Thyroid gland (tissue), 4 donors: ENCODE measurements at regions not wholly inside any gene's neighbourhood (a gene's known extent, or its start where the extent isn't known, plus 50 kb on each side); places are given as distances from the start of the nearest gene placed in this dataset.

Experiments used
- DNase-seq, 2 donors: peaks; one replicate each; pipeline ENCODE4 v3.0.0-alpha.2; 2019
- H3K27ac ChIP-seq, 3 donors: fragments of 200-600 bp; sonication (generic); 1 replicate in 2 of 3; 2 replicates in 1 of 3; pipeline ENCODE4 v1.5.1; 2016 to 2019; ENCODE audit warnings: mild to moderate bottlenecking in 1 of 3, moderate library complexity in 1 of 3
- H3K27me3 ChIP-seq: fragments of 200-600 bp; sonication (generic); one replicate; pipeline ENCODE4 v1.5.1; 2019
- H3K36me3 ChIP-seq, 2 donors: fragments of 200-600 bp; sonication (generic); one replicate each; pipeline ENCODE4 v1.5.1; 2016 to 2019
- H3K4me1 ChIP-seq, 2 donors: fragments of 200-600 bp; sonication (generic); one replicate each; pipeline ENCODE4 v1.5.1; 2017 to 2019
- H3K4me3 ChIP-seq, 3 donors: fragments of 200-600 bp; sonication (generic); replicated peaks in 1 of 3; 1 replicate in 2 of 3; 2 replicates in 1 of 3; pipeline ENCODE4 v1.5.1; 2016; ENCODE audit warnings: mild to moderate bottlenecking in 1 of 3
- H3K9me3 ChIP-seq: fragments of 200-600 bp; sonication (generic); one replicate; pipeline ENCODE4 v1.5.1; 2017
- POLR2A ChIP-seq, 2 donors: fragments of 450-650 bp; IDR thresholded peaks; one replicate each; pipeline ENCODE4 v1.6.1; 2017; ENCODE audit warnings: antibody characterized with exemption in 2 of 2, mild to moderate bottlenecking in 2 of 2, moderate library complexity in 1 of 2
- WGBS, 2 donors: methylation state at CpG; one replicate each; pipeline ENCODE4 v1.1.5; 2017; 5-methylcytosine and 5-hydroxymethylcytosine counted together
- intact Hi-C: fragments of 100-400 bp; cut with DNase I; formaldehyde crosslinking; loops from one replicate; pipeline ENCODE4 v1.15.1; 2023
- TF ChIP-seq, protein P1 (sequence below), 6 experiments: fragments of 200-600 bp in 3 of 6; fragments of 450-650 bp in 3 of 6; sonication (generic) in 3 of 6; IDR thresholded peaks; one replicate each; pipeline ENCODE4 v1.5.1; 2016 to 2019; ENCODE audit warnings: antibody characterized with exemption in 6 of 6, mild to moderate bottlenecking in 2 of 6, inconsistent platforms in 1 of 6, moderate library complexity in 1 of 6

DNA sequence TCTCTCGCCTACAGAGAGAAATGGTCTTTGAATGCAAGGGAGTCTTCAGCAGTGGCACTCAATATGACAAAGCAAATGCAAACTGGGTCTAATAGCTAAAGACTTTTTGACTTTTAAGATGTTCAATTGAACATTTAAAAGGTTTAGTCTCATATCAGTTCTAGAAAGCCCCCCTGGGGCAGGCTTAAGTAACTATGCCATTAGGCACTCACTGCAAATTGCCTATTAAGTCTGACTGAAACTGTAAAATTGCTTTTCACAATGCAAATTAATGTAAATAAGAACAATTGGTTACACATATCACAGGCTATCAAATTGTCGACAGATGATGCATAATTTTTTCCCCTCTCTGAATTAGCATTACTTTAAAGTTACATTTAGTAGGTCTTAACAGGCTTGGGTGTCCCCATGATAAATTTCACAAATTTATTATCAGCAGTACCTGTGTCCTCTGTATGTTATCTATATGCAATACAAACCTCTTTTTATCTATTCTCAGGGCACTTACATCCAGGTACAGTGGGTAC is 329.1 kb downstream of the LRRIQ3 start:
- TF ChIP-seq, protein P1, sequence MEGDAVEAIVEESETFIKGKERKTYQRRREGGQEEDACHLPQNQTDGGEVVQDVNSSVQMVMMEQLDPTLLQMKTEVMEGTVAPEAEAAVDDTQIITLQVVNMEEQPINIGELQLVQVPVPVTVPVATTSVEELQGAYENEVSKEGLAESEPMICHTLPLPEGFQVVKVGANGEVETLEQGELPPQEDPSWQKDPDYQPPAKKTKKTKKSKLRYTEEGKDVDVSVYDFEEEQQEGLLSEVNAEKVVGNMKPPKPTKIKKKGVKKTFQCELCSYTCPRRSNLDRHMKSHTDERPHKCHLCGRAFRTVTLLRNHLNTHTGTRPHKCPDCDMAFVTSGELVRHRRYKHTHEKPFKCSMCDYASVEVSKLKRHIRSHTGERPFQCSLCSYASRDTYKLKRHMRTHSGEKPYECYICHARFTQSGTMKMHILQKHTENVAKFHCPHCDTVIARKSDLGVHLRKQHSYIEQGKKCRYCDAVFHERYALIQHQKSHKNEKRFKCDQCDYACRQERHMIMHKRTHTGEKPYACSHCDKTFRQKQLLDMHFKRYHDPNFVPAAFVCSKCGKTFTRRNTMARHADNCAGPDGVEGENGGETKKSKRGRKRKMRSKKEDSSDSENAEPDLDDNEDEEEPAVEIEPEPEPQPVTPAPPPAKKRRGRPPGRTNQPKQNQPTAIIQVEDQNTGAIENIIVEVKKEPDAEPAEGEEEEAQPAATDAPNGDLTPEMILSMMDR (IDR thresholded peaks at IDR 0.05), result no peak
- TF ChIP-seq POLR2A (IDR thresholded peaks at IDR 0.05), result no peak
- no peaks in the 10 kb centered on the region for H3K9me3 ChIP-seq
- 86 to 92% methylated on average over 2 of the region's 2 CpGs for WGBS, 2 donors

DNA sequence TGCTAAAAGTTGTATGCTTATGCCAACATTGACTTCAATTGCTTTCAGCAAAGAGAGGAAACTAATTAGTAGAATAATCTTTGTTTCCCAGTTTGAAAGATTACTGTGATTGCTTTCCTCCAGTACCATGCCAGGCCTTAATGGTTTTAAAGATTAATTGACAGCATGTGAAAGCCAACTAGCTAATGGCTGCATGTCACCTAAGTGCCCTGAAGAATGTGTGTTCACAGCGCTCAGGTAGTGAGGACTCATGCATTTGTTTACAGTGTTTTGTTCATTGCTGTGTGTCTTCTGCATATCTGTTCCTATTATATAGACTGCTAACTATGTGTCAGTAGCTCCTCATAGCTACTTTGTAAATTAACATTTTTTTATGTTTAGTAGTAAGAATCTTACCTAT is 335.6 kb downstream of the LRRIQ3 start:
- Histone ChIP-seq H3K4me1 (no peaks in the 10 kb centered on the region), H3K9me3 (no peaks in the 10 kb centered on the region), H3K4me3 (no peak overlapping the region), H3K36me3 (no peaks in the 10 kb centered on the region), H3K27me3 (no peaks in the 10 kb centered on the region), H3K27ac (no peak overlapping the region)
- DNase-seq, result no peak
- WGBS, 2 donors, result 81 to 86% methylated on average over 1 of the region's 1 CpG
- TF ChIP-seq, protein P1 (IDR thresholded peaks at IDR 0.05), result no peak
- TF ChIP-seq POLR2A (IDR thresholded peaks at IDR 0.05), result no peak
- intact Hi-C loops, result no loop called here

More for the DNA sequence above, 329.1 kb downstream of the LRRIQ3 start:
- Histone ChIP-seq H3K27ac (no peak overlapping the region), H3K4me3 (no peak overlapping the region), H3K27me3 (no peaks in the 10 kb centered on the region), H3K36me3 (no peaks in the 10 kb centered on the region), H3K4me1 (no peaks in the 10 kb centered on the region)
- no peak for DNase-seq
- intact Hi-C loops, result no loop called here

DNA sequence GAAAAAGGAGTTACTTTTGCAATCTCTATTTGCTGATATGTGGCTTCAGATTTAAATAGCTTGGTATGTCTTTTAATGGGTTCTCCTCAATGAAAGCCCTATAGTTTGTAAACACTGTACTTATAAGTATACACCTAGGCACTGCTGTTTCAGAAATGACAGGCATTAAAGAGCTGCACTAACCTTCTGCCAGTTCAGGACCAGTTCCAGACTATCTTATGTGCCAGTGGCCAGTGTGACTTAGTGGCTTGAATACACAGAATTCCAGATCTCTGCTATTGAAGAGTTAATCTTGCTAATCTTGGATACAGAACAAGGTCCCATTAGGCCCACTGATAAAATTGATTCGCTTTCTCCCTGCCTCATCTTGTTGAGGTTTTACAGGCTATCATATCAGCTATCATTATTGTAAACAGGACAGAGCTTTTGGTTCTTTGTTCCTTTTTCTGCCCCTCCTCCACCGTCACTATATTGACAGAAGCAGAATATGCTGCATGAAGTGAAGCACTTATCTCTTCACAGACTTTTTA is 337.5 kb downstream of the LRRIQ3 start:
- TF ChIP-seq, protein P1 (IDR thresholded peaks at IDR 0.05), result no peak
- TF ChIP-seq POLR2A (IDR thresholded peaks at IDR 0.05), result no peak
- 81 to 84% methylated on average over 2 of the region's 2 CpGs for WGBS, 2 donors
- intact Hi-C loops, result no loop called here

DNA sequence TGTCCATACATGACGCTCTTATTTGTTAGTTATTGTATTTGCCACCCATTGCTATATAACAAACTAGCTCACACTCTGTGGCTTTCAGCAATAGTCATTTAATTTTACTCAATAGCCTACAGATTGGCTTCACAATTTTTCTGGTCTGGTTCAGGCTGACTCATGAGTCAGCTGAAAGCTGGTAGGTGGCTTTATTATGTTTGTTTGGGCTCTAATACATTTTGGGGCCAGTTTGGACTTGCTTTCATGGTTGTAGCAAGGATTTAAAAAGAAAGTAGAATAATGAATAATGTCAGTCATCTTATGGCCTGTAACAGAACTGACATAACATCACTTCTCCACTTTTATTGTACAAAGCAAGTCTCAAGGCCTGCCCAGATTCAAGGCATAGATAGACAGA is 338.7 kb downstream of the LRRIQ3 start:
- Histone ChIP-seq H3K27ac (no peak overlapping the region), H3K27me3 (no peaks in the 10 kb centered on the region), H3K4me1 (no peaks in the 10 kb centered on the region), H3K4me3 (no peak overlapping the region), H3K36me3 (no peaks in the 10 kb centered on the region), H3K9me3 (no peaks in the 10 kb centered on the region)
- no peak for TF ChIP-seq POLR2A (IDR thresholded peaks at IDR 0.05)
- TF ChIP-seq, protein P1 (IDR thresholded peaks at IDR 0.05), result no peak
- 88 to 100% methylated on average over 1 of the region's 1 CpG for WGBS, 2 donors
- DNase-seq, result no peak
- intact Hi-C loops, result no loop called here

More for the DNA sequence above, 337.5 kb downstream of the LRRIQ3 start:
- Histone ChIP-seq H3K9me3 (no peaks in the 10 kb centered on the region), H3K36me3 (no peaks in the 10 kb centered on the region), H3K4me1 (no peaks in the 10 kb centered on the region), H3K27me3 (no peaks in the 10 kb centered on the region), H3K4me3 (no peak overlapping the region), H3K27ac (no peak overlapping the region)
- DNase-seq, result no peak

DNA sequence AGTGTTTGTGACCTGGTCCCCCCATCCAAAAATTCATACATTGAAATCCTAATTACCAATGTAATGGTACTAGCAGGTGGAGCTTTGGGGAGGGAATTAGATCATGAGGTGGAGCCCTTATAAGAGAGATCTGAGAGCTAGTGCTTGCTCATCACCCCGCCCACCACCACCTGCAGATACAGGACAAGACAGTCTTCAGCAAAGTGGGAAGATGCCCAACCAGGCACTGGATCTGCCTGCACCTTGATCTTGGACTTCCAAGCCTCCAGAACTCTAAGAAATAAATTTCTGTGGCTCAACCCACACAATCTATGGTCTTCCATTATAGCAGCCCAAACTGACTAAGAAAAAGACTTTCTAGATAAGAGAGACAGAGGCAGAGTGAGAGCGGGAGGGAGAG is 343.4 kb downstream of the LRRIQ3 start:
- Histone ChIP-seq H3K4me1 (no peaks in the 10 kb centered on the region), H3K9me3 (no peaks in the 10 kb centered on the region), H3K4me3 (no peak overlapping the region), H3K27me3 (no peaks in the 10 kb centered on the region), H3K36me3 (no peaks in the 10 kb centered on the region), H3K27ac (no peak overlapping the region)
- no peak for DNase-seq
- 86 to 89% methylated on average over 2 of the region's 2 CpGs for WGBS, 2 donors
- no peak for TF ChIP-seq POLR2A (IDR thresholded peaks at IDR 0.05)
- TF ChIP-seq, protein P1 (IDR thresholded peaks at IDR 0.05), result no peak
- intact Hi-C loops, result no loop called here
